CD14-positive monocyte (primary cell): ENCODE measurements at regions not wholly inside any gene's neighbourhood (a gene's known extent, or its start where the extent isn't known, plus 50 kb on each side); places are given as distances from the start of the nearest gene placed in this dataset.
"Not testable (repeated sequence)": the region's sequence is repeated elsewhere in the genome, so short reads cannot be mapped to it uniquely, and the experiment has no call there.

ENCODE experiments used
- DNase-seq, 3 donors: peaks; one replicate each; pipeline ENCODE4 v3.0.0-alpha.2; 2011 to 2022
- H2AFZ ChIP-seq: 2 replicates; pipeline ENCODE4 v1.6.0; 2012; ENCODE audit warnings: mild to moderate bottlenecking, low read depth, low read length, inconsistent platforms; ENCODE audit not compliant: insufficient read depth, poor library complexity, severe bottlenecking
- H3K27ac ChIP-seq, 2 donors: 1 replicate in 1 of 2; 2 replicates in 1 of 2; pipeline ENCODE4 v1.5.1; 2012 to 2013; ENCODE audit warnings: low read length in 2 of 2, control low read depth in 1 of 2, inconsistent platforms in 1 of 2, low read depth in 1 of 2, mild to moderate bottlenecking in 1 of 2
- H3K27me3 ChIP-seq, 2 donors: one replicate each; pipeline versions ENCODE4 v1.6.0 to v1.6.1; 2011 to 2013; ENCODE audit warnings: low read length in 2 of 2; ENCODE audit not compliant: control insufficient read depth in 2 of 2, insufficient read depth in 2 of 2
- H3K36me3 ChIP-seq, 2 donors: replicated peaks in 1 of 2; 1 replicate in 1 of 2; 2 replicates in 1 of 2; pipeline versions ENCODE4 v1.5.1 to v1.6.1; 2012 to 2013; ENCODE audit warnings: low read length in 2 of 2, control low read depth in 1 of 2, inconsistent platforms in 1 of 2, mild to moderate bottlenecking in 1 of 2; ENCODE audit not compliant: insufficient read depth in 2 of 2, control insufficient read depth in 1 of 2
- H3K4me1 ChIP-seq, 2 donors: 1 replicate in 1 of 2; 2 replicates in 1 of 2; pipeline versions ENCODE4 v1.5.1 to v1.6.1; 2012 to 2013; ENCODE audit warnings: low read length in 2 of 2, control low read depth in 1 of 2, inconsistent platforms in 1 of 2, mild to moderate bottlenecking in 1 of 2, moderate library complexity in 1 of 2; ENCODE audit not compliant: insufficient read depth in 2 of 2, control insufficient read depth in 1 of 2
- H3K4me2 ChIP-seq: replicated peaks from 2 replicates; pipeline ENCODE3; 2012; ENCODE audit warnings: low read length, moderate library complexity, mild to moderate bottlenecking; ENCODE audit not compliant: poor library complexity, severe bottlenecking; ENCODE audit errors: extremely low read depth
- H3K4me3 ChIP-seq, 3 experiments: fragments of 200-600 bp in 1 of 3; sonication (generic) in 1 of 3; replicated peaks in 1 of 3; 1 replicate in 2 of 3; 2 replicates in 1 of 3; pipeline ENCODE4 v1.5.1; 2011 to 2013; ENCODE audit warnings: low read length in 3 of 3, mild to moderate bottlenecking in 3 of 3, control low read depth in 2 of 3, low read depth in 2 of 3, inconsistent platforms in 1 of 3, moderate library complexity in 1 of 3
- H3K79me2 ChIP-seq: 2 replicates; pipeline ENCODE4 v1.6.0; 2012; ENCODE audit warnings: mild to moderate bottlenecking, control low read depth, inconsistent platforms, low read length, moderate library complexity; ENCODE audit not compliant: insufficient read depth
- H3K9ac ChIP-seq: 2 replicates; pipeline ENCODE4 v1.6.0; 2017; ENCODE audit warnings: low read length, mild to moderate bottlenecking; ENCODE audit not compliant: insufficient read depth, poor library complexity, severe bottlenecking
- H3K9me3 ChIP-seq, 2 donors: replicated peaks in 1 of 2; 1 replicate in 1 of 2; 2 replicates in 1 of 2; pipeline versions ENCODE4 v1.5.1 to v1.6.1; 2012 to 2013; ENCODE audit warnings: low read length in 2 of 2, control low read depth in 1 of 2; ENCODE audit not compliant: control insufficient read depth in 1 of 2, insufficient read depth in 1 of 2
- H4K20me1 ChIP-seq: 2 replicates; pipeline ENCODE4 v1.6.0; 2012; ENCODE audit warnings: mild to moderate bottlenecking, low read length, control low read depth, moderate library complexity; ENCODE audit not compliant: insufficient read depth
- H3K27ac Mint-ChIP-seq, 7 donors: one replicate each; pipeline ENCODE4 v1.8.0; 2020; ENCODE audit warnings: mild to moderate bottlenecking in 7 of 7, mixed read lengths in 7 of 7, moderate library complexity in 6 of 7, inconsistent platforms in 2 of 7
- H3K27me3 Mint-ChIP-seq, 3 donors: one replicate each; pipeline ENCODE4 v1.8.0; 2021 to 2022; ENCODE audit warnings: low read depth in 3 of 3, mild to moderate bottlenecking in 3 of 3, mixed read lengths in 3 of 3, moderate library complexity in 3 of 3, inconsistent platforms in 1 of 3
- H3K36me3 Mint-ChIP-seq, 2 donors: one replicate each; pipeline ENCODE4 v1.8.0; 2020; ENCODE audit warnings: mixed read lengths in 2 of 2, inconsistent platforms in 1 of 2, mild to moderate bottlenecking in 1 of 2
- H3K4me1 Mint-ChIP-seq: one replicate; pipeline ENCODE4 v1.8.0; 2020; ENCODE audit warnings: mild to moderate bottlenecking, mixed read lengths
- H3K4me3 Mint-ChIP-seq, 2 donors: one replicate each; pipeline ENCODE4 v1.8.0; 2020; ENCODE audit warnings: mild to moderate bottlenecking in 2 of 2, mixed read lengths in 2 of 2, moderate library complexity in 1 of 2
- H3K9me3 Mint-ChIP-seq, 7 donors: one replicate each; pipeline ENCODE4 v1.8.0; 2020 to 2022; ENCODE audit warnings: mixed read lengths in 7 of 7, mild to moderate bottlenecking in 6 of 7, moderate library complexity in 6 of 7, inconsistent platforms in 2 of 7
- CTCF ChIP-seq: fragments of 200-600 bp; IDR thresholded peaks from one replicate; pipeline ENCODE4 v1.8.0; 2022; ENCODE audit warnings: antibody characterized with exemption, mild to moderate bottlenecking
- WGBS: methylation state at CpG from one replicate; pipeline ENCODE4 v1.1.5; 2013; ENCODE audit warnings: missing lambda C conversion rate; ENCODE audit not compliant: insufficient coverage; 5-methylcytosine and 5-hydroxymethylcytosine counted together
- intact Hi-C, 2 donors: fragments of 100-400 bp; cut with micrococcal nuclease; formaldehyde crosslinking; loops; one replicate each; pipeline versions ENCODE4 v1.15.0 to v1.15.1; 2023

- no peak for TF ChIP-seq CTCF
- no peaks in the 10 kb centered on the region for H3K36me3 ChIP-seq
Observed at GRCh38 chr4:162830899-162831298, 335.8 kb downstream of the NAF1 start.

GRCh38 chr4:162817374-162817773, 349.3 kb downstream of the NAF1 start:
- H3K4me1 Mint-ChIP-seq, H3K27me3 Mint-ChIP-seq, intact Hi-C loops, H3K27ac ChIP-seq, H4K20me1 ChIP-seq, H3K4me3 Mint-ChIP-seq, DNase-seq, H2AFZ ChIP-seq, H3K4me2 ChIP-seq, H3K9ac ChIP-seq, H3K36me3 Mint-ChIP-seq, H3K79me2 ChIP-seq, H3K27ac Mint-ChIP-seq, H3K4me1 ChIP-seq, H3K27me3 ChIP-seq, H3K36me3 ChIP-seq, H3K4me3 ChIP-seq: not testable (repeated sequence)
- no CpG with 5 or more reads among the region's 9 CpGs for WGBS
- H3K9me3 Mint-ChIP-seq, result peaks cover 3 to 21% (median 12%) of the 10 kb centered on the region in 7 donors
- peaks cover 0 to 13% of the 10 kb centered on the region in 2 donors for H3K9me3 ChIP-seq

More at GRCh38 chr4:162830899-162831298, 335.8 kb downstream of the NAF1 start:
- Mint-ChIP-seq H3K27ac (no peak overlapping the region), H3K4me3 (no peak overlapping the region), H3K36me3 (no peaks in the 10 kb centered on the region), H3K4me1 (no peaks in the 10 kb centered on the region), H3K9me3 (peaks cover 0 to 3% (median 0%) of the 10 kb centered on the region in 7 donors), H3K27me3 (no peaks in the 10 kb centered on the region)
- Histone ChIP-seq H3K4me3 (no peak overlapping the region), H3K4me2 (no peak overlapping the region), H2AFZ (no peak overlapping the region), H3K27ac (no peak overlapping the region), H3K9ac (no peak overlapping the region), H3K4me1 (no peaks in the 10 kb centered on the region), H3K79me2 (no peaks in the 10 kb centered on the region), H3K27me3 (no peaks in the 10 kb centered on the region), H3K9me3 (no peaks in the 10 kb centered on the region), H4K20me1 (no peaks in the 10 kb centered on the region)
- intact Hi-C loops, result no loop called here
- no peak for DNase-seq
- WGBS, result no CpG with 5 or more reads among the region's 3 CpGs
